NCI-H2029 (cell line): ENCODE measurements at regions not wholly inside any gene's neighbourhood (a gene's known extent, or its start where the extent isn't known, plus 50 kb on each side); places are given as distances from the start of the nearest gene placed in this dataset.

Source experiments
- DNase-seq: peaks from one replicate; lab custom pipeline; 2025; lab: John Stamatoyannopoulos, UW

GRCh38 chr12:124162151-124163110 lies 132.5 kb upstream of the RFLNA start:
- DNase-seq: no peak

GRCh38 chr12:124165695-124166094 lies 129.2 kb upstream of the RFLNA start:
- no peak for DNase-seq

- DNase-seq: no peak
These were observed 127.8 kb upstream of the RFLNA start for GRCh38 chr12:124167141-124167540.

- DNase-seq: no peak
These were observed 126.7 kb upstream of the RFLNA start for GRCh38 chr12:124168016-124168786.

- DNase-seq: no peak
These were observed 125.2 kb upstream of the RFLNA start for GRCh38 chr12:124169577-124170284.

GRCh38 chr12:124170760-124171159 lies 124.1 kb upstream of the RFLNA start:
- no peak for DNase-seq

- no peak for DNase-seq
These were observed 123.5 kb upstream of the RFLNA start for GRCh38 chr12:124171231-124171979.

GRCh38 chr12:124172636-124173035 lies 122.3 kb upstream of the RFLNA start:
- DNase-seq: no peak

- no peak for DNase-seq
These were observed 121.2 kb upstream of the RFLNA start for GRCh38 chr12:124173692-124174091.

GRCh38 chr12:124174451-124175348 lies 120.2 kb upstream of the RFLNA start:
- DNase-seq: no peak

- no peak for DNase-seq
These were observed 119.2 kb upstream of the RFLNA start for GRCh38 chr12:124175704-124176103.

- no peak for DNase-seq
These were observed 117.5 kb upstream of the RFLNA start for GRCh38 chr12:124177276-124177950.

- DNase-seq: no peak
These were observed 117.0 kb upstream of the RFLNA start for GRCh38 chr12:124177951-124178316.

- DNase-seq: no peak
These were observed 114.8 kb upstream of the RFLNA start for GRCh38 chr12:124179936-124180607.

GRCh38 chr12:124183172-124183571 lies 111.7 kb upstream of the RFLNA start:
- DNase-seq: no peak

- no peak for DNase-seq
These were observed 110.4 kb upstream of the RFLNA start for GRCh38 chr12:124184456-124184855.

- no peak for DNase-seq
These were observed 108.8 kb upstream of the RFLNA start for GRCh38 chr12:124185971-124186686.

GRCh38 chr12:124188084-124188483 lies 106.8 kb upstream of the RFLNA start:
- no peak for DNase-seq
